ENCODE measurements at regions not wholly inside any gene's neighbourhood (a gene's known extent, or its start where the extent isn't known, plus 50 kb on each side); places are given as distances from the start of the nearest gene placed in this dataset.

DNA sequence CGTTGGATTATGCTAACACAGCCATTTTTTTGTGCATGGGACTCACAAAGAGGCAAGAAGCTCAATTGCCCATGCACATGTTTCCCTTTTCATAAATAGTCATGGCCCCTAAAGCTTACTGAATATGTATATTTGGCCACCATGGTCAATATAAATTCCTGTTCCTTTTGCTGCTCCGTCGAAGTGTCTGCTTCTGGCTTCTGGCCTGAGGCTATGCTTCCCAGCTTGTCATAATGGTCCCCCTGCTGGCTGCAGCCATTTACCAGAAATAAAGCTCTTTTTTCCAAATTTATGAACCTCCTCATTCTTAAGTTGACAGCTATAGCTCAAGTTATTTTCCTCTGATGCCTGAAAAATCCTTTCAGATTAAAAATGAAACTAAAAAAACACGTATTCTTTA, 602.1 kb downstream of the VGLL3 start:
- TF ChIP-seq, protein P1, sequence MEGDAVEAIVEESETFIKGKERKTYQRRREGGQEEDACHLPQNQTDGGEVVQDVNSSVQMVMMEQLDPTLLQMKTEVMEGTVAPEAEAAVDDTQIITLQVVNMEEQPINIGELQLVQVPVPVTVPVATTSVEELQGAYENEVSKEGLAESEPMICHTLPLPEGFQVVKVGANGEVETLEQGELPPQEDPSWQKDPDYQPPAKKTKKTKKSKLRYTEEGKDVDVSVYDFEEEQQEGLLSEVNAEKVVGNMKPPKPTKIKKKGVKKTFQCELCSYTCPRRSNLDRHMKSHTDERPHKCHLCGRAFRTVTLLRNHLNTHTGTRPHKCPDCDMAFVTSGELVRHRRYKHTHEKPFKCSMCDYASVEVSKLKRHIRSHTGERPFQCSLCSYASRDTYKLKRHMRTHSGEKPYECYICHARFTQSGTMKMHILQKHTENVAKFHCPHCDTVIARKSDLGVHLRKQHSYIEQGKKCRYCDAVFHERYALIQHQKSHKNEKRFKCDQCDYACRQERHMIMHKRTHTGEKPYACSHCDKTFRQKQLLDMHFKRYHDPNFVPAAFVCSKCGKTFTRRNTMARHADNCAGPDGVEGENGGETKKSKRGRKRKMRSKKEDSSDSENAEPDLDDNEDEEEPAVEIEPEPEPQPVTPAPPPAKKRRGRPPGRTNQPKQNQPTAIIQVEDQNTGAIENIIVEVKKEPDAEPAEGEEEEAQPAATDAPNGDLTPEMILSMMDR (conservative IDR thresholded peaks at IDR 0.05) = no peak
- no peak for TF ChIP-seq EZH2 (IDR thresholded peaks at IDR 0.05; ENCODE audit: low read depth)
